ENCODE measurements at regions not wholly inside any gene's neighbourhood (a gene's known extent, or its start where the extent isn't known, plus 50 kb on each side); places are given as distances from the start of the nearest gene placed in this dataset.
"Not testable (repeated sequence)": the region's sequence is repeated elsewhere in the genome, so short reads cannot be mapped to it uniquely, and the experiment has no call there.

GRCh38 chr6:84588697-84589080 is 175.7 kb downstream of the TBX18 start:
- WGBS, 2 donors, result 85% methylated on average over 5 of the region's 5 CpGs
- no peaks in the 10 kb centered on the region for H3K36me3 ChIP-seq

GRCh38 chr6:84587994-84588696 is 176.3 kb downstream of the TBX18 start:
- not testable (repeated sequence) for DNase-seq (ENCODE audit: low spot score in 2 of 2); H3K36me3 ChIP-seq; H3K4me3 ChIP-seq; H3K27me3 ChIP-seq; H3K27ac ChIP-seq; H3K4me1 ChIP-seq
- H3K9me3 ChIP-seq, result peaks cover 0 to 18% (median 0%) of the 10 kb centered on the region in 4 donors
- 80 to 84% methylated on average over 20 of the region's 21 CpGs for WGBS, 2 donors

More at GRCh38 chr6:84588697-84589080, 175.7 kb downstream of the TBX18 start:
- Histone ChIP-seq H3K4me1 (no peaks in the 10 kb centered on the region), H3K9me3 (peaks cover 0 to 18% (median 0%) of the 10 kb centered on the region in 4 donors), H3K27ac (no peak overlapping the region), H3K27me3 (no peaks in the 10 kb centered on the region), H3K4me3 (no peak overlapping the region)
- TF ChIP-seq, protein P1, sequence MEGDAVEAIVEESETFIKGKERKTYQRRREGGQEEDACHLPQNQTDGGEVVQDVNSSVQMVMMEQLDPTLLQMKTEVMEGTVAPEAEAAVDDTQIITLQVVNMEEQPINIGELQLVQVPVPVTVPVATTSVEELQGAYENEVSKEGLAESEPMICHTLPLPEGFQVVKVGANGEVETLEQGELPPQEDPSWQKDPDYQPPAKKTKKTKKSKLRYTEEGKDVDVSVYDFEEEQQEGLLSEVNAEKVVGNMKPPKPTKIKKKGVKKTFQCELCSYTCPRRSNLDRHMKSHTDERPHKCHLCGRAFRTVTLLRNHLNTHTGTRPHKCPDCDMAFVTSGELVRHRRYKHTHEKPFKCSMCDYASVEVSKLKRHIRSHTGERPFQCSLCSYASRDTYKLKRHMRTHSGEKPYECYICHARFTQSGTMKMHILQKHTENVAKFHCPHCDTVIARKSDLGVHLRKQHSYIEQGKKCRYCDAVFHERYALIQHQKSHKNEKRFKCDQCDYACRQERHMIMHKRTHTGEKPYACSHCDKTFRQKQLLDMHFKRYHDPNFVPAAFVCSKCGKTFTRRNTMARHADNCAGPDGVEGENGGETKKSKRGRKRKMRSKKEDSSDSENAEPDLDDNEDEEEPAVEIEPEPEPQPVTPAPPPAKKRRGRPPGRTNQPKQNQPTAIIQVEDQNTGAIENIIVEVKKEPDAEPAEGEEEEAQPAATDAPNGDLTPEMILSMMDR (IDR thresholded peaks at IDR 0.05), result no peak
- TF ChIP-seq POLR2A (IDR thresholded peaks at IDR 0.05) (no peak), EP300 (IDR thresholded peaks at IDR 0.05) (no peak)
- DNase-seq (ENCODE audit: low spot score in 2 of 2), result no peak

- H3K27me3 ChIP-seq; H3K27ac ChIP-seq; H3K4me3 ChIP-seq; H3K36me3 ChIP-seq; H3K4me1 ChIP-seq; DNase-seq (ENCODE audit: low spot score in 2 of 2): not testable (repeated sequence)
- 91 to 96% methylated on average over 10 to 12 of the region's 28 CpGs for WGBS, 2 donors
- peaks cover 0 to 14% (median 0%) of the 10 kb centered on the region in 4 donors for H3K9me3 ChIP-seq
Measured at GRCh38 chr6:84587202-84587940, 177.0 kb downstream of the TBX18 start.

DNA sequence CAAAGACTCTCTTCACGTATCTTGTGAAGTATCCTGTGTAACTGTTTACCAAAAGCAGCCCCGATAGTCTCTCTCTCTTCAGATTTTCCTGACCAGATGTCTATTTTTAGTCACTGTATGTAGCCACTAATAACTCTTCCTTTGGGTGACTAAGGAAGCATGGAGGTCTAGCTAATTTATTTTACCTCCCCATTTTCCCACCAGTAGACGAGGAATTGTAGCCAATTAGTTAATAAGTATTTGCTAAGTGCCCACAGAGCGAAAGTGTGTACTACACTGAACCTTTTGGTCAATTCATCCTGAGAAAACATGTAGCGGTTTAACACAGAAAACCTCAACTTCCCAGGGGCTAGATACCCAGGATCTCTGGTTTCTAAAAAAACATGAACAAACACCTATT is 180.6 kb downstream of the TBX18 start:
- Histone ChIP-seq H3K27me3 (no peaks in the 10 kb centered on the region), H3K36me3 (no peaks in the 10 kb centered on the region), H3K27ac (no peak overlapping the region), H3K4me3 (no peak overlapping the region), H3K4me1 (no peaks in the 10 kb centered on the region), H3K9me3 (peaks cover 0 to 7% (median 0%) of the 10 kb centered on the region in 4 donors)
- TF ChIP-seq EP300 (IDR thresholded peaks at IDR 0.05) (no peak), POLR2A (IDR thresholded peaks at IDR 0.05) (no peak)
- TF ChIP-seq, protein P1 (IDR thresholded peaks at IDR 0.05), result no peak
- 51 to 56% methylated on average over 5 of the region's 5 CpGs for WGBS, 2 donors
- no peak for DNase-seq (ENCODE audit: low spot score in 2 of 2)

GRCh38 chr6:84582997-84583396 is 181.4 kb downstream of the TBX18 start:
- TF ChIP-seq, protein P1 (IDR thresholded peaks at IDR 0.05), result no peak
- TF ChIP-seq POLR2A (IDR thresholded peaks at IDR 0.05), result no peak
- no peak for TF ChIP-seq EP300 (IDR thresholded peaks at IDR 0.05)
- H3K4me3 ChIP-seq, result no peak overlapping the region
- peaks cover 0 to 7% (median 0%) of the 10 kb centered on the region in 4 donors for H3K9me3 ChIP-seq
- no peaks in the 10 kb centered on the region for H3K4me1 ChIP-seq
- no peak for DNase-seq (ENCODE audit: low spot score in 2 of 2)
- H3K27ac ChIP-seq, result no peak overlapping the region
- 76 to 83% methylated on average over 2 of the region's 2 CpGs for WGBS, 2 donors
- H3K36me3 ChIP-seq, result no peaks in the 10 kb centered on the region
- no peaks in the 10 kb centered on the region for H3K27me3 ChIP-seq

Measured in tibial nerve (tissue), 4 donors.